Right lobe of liver (tissue), 6 donors: ENCODE measurements at regions not wholly inside any gene's neighbourhood (a gene's known extent, or its start where the extent isn't known, plus 50 kb on each side); places are given as distances from the start of the nearest gene placed in this dataset.

Experiments used
- ATAC-seq, 4 donors: fragments of 200-7000 bp; cut with Tn5 transposase; one replicate each; pipeline ENCODE4 v1.9.1; 2020; ENCODE audit warnings: mild to moderate bottlenecking in 4 of 4, moderate library complexity in 4 of 4
- DNase-seq, 3 donors: peaks; one replicate each; pipeline ENCODE4 v3.0.0-alpha.2; 2020
- H3K27ac ChIP-seq, 3 donors: fragments of 200-600 bp; one replicate each; pipeline ENCODE4 v1.8.0; 2022
- H3K27me3 ChIP-seq, 2 donors: fragments of 200-600 bp; one replicate each; pipeline ENCODE4 v1.8.0; 2022
- H3K36me3 ChIP-seq, 4 donors: fragments of 200-600 bp; sonication (generic) in 1 of 4; one replicate each; pipeline versions ENCODE4 v1.5.1 to v1.8.0; 2017 to 2022; ENCODE audit warnings: control low read depth in 1 of 4
- H3K4me1 ChIP-seq, 4 donors: fragments of 200-600 bp; sonication (generic) in 1 of 4; one replicate each; pipeline versions ENCODE4 v1.5.1 to v1.8.0; 2017 to 2022; ENCODE audit warnings: control low read depth in 1 of 4
- H3K4me3 ChIP-seq, 3 donors: fragments of 200-600 bp; one replicate each; pipeline ENCODE4 v1.8.0; 2022
- H3K9me3 ChIP-seq, 4 donors: fragments of 200-600 bp; sonication (generic) in 1 of 4; one replicate each; pipeline versions ENCODE4 v1.5.1 to v1.8.0; 2017 to 2022; ENCODE audit warnings: control low read depth in 1 of 4
- CTCF ChIP-seq, 4 donors: fragments of 200-600 bp in 3 of 4; fragments of 450-650 bp in 1 of 4; IDR thresholded peaks; one replicate each; pipeline versions ENCODE4 v1.5.1 to v1.8.0; 2016 to 2022; ENCODE audit warnings: antibody characterized with exemption in 4 of 4, mild to moderate bottlenecking in 2 of 4
- POLR2A ChIP-seq: fragments of 450-650 bp; IDR thresholded peaks from one replicate; pipeline ENCODE4 v1.6.1; 2017; ENCODE audit warnings: antibody characterized with exemption, mild to moderate bottlenecking
- WGBS: methylation state at CpG from one replicate; pipeline ENCODE4 v1.1.6; 2018; ENCODE audit warnings: low coverage, low lambda C conversion rate; ENCODE audit not compliant: insufficient coverage; ENCODE audit errors: missing lambda C conversion rate; 5-methylcytosine and 5-hydroxymethylcytosine counted together
- intact Hi-C, 2 donors: fragments of 100-400 bp; cut with DNase I; formaldehyde crosslinking; loops; one replicate each; pipeline versions ENCODE4 v1.11.2 to v1.14.1; 2022
- donor health status: DM: no; HTN: yes; CAD: no.
- donor health status: DM: no; HTN: no; CAD: no.
- donor health status: DM: no; HTN: no; CAD: no.
- donor health status: DM: no; HTN: yes; CAD: no.
- donor health status: DM: no; HTN: yes; CAD: no.

GRCh38 chr2:216574586-216574985, 58.6 kb upstream of the IGFBP2 start:
- Histone ChIP-seq H3K4me1 (peaks cover 0 to 44% (median 14%) of the 10 kb centered on the region in 4 donors), H3K27me3 (no peaks in the 10 kb centered on the region), H3K9me3 (no peaks in the 10 kb centered on the region), H3K36me3 (no peaks in the 10 kb centered on the region), H3K4me3 (no peak overlapping the region), H3K27ac (peak overlapping the region in 2 of 3 donors; percentile 89 to 95)
- WGBS: 65% methylated on average over 3 of the region's 3 CpGs
- intact Hi-C loops: loop anchor here in 1 of 2 donors (5.0 kb wide), 1 partner anchor 43 kb away; no protein-coding TSS in a partner anchor
- DNase-seq: no peak
- TF ChIP-seq CTCF (IDR thresholded peaks at IDR 0.05) (no peak), POLR2A (no peak)
- no peak for ATAC-seq

GRCh38 chr2:216575465-216575864, 57.8 kb upstream of the IGFBP2 start:
- no peak overlapping the region for H3K27ac ChIP-seq
- no peaks in the 10 kb centered on the region for H3K27me3 ChIP-seq
- no peak for DNase-seq
- intact Hi-C loops: no loop called here
- WGBS: 83% methylated on average over 1 of the region's 1 CpG
- no peak overlapping the region for H3K4me3 ChIP-seq
- ATAC-seq: no peak
- peaks cover 0 to 41% (median 14%) of the 10 kb centered on the region in 4 donors for H3K4me1 ChIP-seq
- no peaks in the 10 kb centered on the region for H3K36me3 ChIP-seq
- TF ChIP-seq POLR2A (no peak), CTCF (IDR thresholded peaks at IDR 0.05) (no peak)
- H3K9me3 ChIP-seq: no peaks in the 10 kb centered on the region

- Histone ChIP-seq H3K36me3 (no peaks in the 10 kb centered on the region), H3K9me3 (no peaks in the 10 kb centered on the region), H3K27me3 (no peaks in the 10 kb centered on the region), H3K4me3 (no peak overlapping the region), H3K27ac (no peak overlapping the region), H3K4me1 (peaks cover 0 to 31% (median 12%) of the 10 kb centered on the region in 4 donors)
- DNase-seq (no peak), ATAC-seq (no peak)
- intact Hi-C loops: no loop called here
- 78% methylated on average over 4 of the region's 4 CpGs for WGBS
- TF ChIP-seq POLR2A: no peak
- no peak for TF ChIP-seq CTCF (IDR thresholded peaks at IDR 0.05)
Observed at GRCh38 chr2:216576616-216577015, 56.6 kb upstream of the IGFBP2 start.

GRCh38 chr2:216578325-216578724, 54.9 kb upstream of the IGFBP2 start:
- DNase-seq: no peak
- H3K27me3 ChIP-seq: no peaks in the 10 kb centered on the region
- no peak overlapping the region for H3K27ac ChIP-seq
- H3K4me1 ChIP-seq: peaks cover 0 to 18% (median 8%) of the 10 kb centered on the region in 4 donors
- H3K36me3 ChIP-seq: no peaks in the 10 kb centered on the region
- H3K4me3 ChIP-seq: no peak overlapping the region
- H3K9me3 ChIP-seq: no peaks in the 10 kb centered on the region
- ATAC-seq: no peak
- intact Hi-C loops: no loop called here
- TF ChIP-seq CTCF (IDR thresholded peaks at IDR 0.05): no peak
- TF ChIP-seq POLR2A: no peak
- WGBS: 100% methylated on average over 1 of the region's 1 CpG

- no peak overlapping the region for H3K4me3 ChIP-seq
- TF ChIP-seq CTCF (IDR thresholded peaks at IDR 0.05): no peak
- TF ChIP-seq POLR2A: no peak
- H3K27me3 ChIP-seq: no peaks in the 10 kb centered on the region
- 87% methylated on average over 6 of the region's 8 CpGs for WGBS
- intact Hi-C loops: no loop called here
- no peaks in the 10 kb centered on the region for H3K4me1 ChIP-seq
- H3K9me3 ChIP-seq: no peaks in the 10 kb centered on the region
- no peak overlapping the region for H3K27ac ChIP-seq
- ATAC-seq (no peak), DNase-seq (no peak)
- no peaks in the 10 kb centered on the region for H3K36me3 ChIP-seq
Observed at GRCh38 chr2:216583147-216583546, 50.1 kb upstream of the IGFBP2 start.
